ENCODE measurements at regions not wholly inside any gene's neighbourhood (a gene's known extent, or its start where the extent isn't known, plus 50 kb on each side); places are given as distances from the start of the nearest gene placed in this dataset.

DNA sequence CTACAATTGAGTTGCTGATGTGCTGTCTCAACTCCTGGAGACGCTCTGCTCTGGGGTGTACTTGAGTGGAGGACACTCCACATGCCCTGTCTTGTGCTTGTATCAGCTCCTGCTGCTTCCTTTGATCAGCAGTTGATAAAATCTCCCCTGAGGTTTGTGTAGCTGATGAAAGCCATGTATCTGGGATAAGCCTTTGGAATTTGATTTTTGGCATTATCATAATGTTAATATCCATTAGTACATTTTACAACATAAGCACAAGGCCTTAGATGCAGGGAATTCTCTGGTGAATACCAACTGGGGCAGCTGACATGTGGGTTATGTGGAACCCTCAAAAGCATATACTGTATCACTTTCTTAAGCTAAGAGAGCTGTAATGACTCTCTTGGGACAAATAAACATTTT, 222.7 kb upstream of the ITGA4 start:
- TF ChIP-seq, protein P1, sequence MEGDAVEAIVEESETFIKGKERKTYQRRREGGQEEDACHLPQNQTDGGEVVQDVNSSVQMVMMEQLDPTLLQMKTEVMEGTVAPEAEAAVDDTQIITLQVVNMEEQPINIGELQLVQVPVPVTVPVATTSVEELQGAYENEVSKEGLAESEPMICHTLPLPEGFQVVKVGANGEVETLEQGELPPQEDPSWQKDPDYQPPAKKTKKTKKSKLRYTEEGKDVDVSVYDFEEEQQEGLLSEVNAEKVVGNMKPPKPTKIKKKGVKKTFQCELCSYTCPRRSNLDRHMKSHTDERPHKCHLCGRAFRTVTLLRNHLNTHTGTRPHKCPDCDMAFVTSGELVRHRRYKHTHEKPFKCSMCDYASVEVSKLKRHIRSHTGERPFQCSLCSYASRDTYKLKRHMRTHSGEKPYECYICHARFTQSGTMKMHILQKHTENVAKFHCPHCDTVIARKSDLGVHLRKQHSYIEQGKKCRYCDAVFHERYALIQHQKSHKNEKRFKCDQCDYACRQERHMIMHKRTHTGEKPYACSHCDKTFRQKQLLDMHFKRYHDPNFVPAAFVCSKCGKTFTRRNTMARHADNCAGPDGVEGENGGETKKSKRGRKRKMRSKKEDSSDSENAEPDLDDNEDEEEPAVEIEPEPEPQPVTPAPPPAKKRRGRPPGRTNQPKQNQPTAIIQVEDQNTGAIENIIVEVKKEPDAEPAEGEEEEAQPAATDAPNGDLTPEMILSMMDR (conservative IDR thresholded peaks at IDR 0.05), result no peak
- no peak for TF ChIP-seq EZH2 (IDR thresholded peaks at IDR 0.05; ENCODE audit: low read depth)
